ENCODE measurements at regions not wholly inside any gene's neighbourhood (a gene's known extent, or its start where the extent isn't known, plus 50 kb on each side); places are given as distances from the start of the nearest gene placed in this dataset.

- no peak for TF ChIP-seq CTCF (IDR thresholded peaks at IDR 0.05; ENCODE audit: low read depth, low read length, missing control alignments)
- no peak for DNase-seq (ENCODE audit: low read depth)
Observed at GRCh38 chr14:88129306-88130056, 124.5 kb downstream of the GPR65 start.

GRCh38 chr14:88130057-88130432 is 125.1 kb downstream of the GPR65 start:
- H3K4me3 ChIP-seq (ENCODE audit: low read depth, low read length) = no peak overlapping the region
- no peak for TF ChIP-seq CTCF (IDR thresholded peaks at IDR 0.05; ENCODE audit: low read depth, low read length, missing control alignments)
- no peak for DNase-seq (ENCODE audit: low read depth)

More at GRCh38 chr14:88129306-88130056, 124.5 kb downstream of the GPR65 start:
- no peak overlapping the region for H3K4me3 ChIP-seq (ENCODE audit: low read depth, low read length)

Measured in GM12864 (cell line).